GM20000 (cell line): ENCODE measurements at regions not wholly inside any gene's neighbourhood (a gene's known extent, or its start where the extent isn't known, plus 50 kb on each side); places are given as distances from the start of the nearest gene placed in this dataset.

Source experiments
- DNase-seq: peaks from one replicate; pipeline ENCODE4 v3.0.0; 2012; ENCODE audit warnings: low spot score
- TF ChIP-seq, protein P1 (sequence below): IDR thresholded peaks from 2 replicates; pipeline ENCODE4 v1.5.1; 2012; ENCODE audit warnings: mild to moderate bottlenecking, control low read depth; ENCODE audit errors: extremely low read depth, missing control alignments

DNA sequence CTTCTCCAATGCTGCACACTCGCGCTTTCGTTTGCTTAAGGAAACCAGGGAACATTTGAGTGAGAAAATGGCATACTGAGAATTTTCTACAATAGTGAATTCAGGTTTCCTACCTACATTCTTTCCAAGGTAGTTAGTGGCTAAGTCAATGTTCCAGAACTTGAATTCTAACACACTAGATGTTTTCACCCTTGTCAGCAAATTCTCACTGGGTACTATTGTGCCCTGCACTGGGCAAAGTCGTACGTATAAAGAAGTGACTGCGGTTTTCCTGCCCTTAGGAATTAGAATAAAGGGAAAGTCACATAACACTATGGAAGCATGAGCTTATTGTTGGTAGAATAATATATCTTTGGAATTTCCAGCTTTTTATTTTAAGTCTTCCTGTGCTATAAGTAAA is 119.2 kb upstream of the TNFSF11 start:
- TF ChIP-seq, protein P1, sequence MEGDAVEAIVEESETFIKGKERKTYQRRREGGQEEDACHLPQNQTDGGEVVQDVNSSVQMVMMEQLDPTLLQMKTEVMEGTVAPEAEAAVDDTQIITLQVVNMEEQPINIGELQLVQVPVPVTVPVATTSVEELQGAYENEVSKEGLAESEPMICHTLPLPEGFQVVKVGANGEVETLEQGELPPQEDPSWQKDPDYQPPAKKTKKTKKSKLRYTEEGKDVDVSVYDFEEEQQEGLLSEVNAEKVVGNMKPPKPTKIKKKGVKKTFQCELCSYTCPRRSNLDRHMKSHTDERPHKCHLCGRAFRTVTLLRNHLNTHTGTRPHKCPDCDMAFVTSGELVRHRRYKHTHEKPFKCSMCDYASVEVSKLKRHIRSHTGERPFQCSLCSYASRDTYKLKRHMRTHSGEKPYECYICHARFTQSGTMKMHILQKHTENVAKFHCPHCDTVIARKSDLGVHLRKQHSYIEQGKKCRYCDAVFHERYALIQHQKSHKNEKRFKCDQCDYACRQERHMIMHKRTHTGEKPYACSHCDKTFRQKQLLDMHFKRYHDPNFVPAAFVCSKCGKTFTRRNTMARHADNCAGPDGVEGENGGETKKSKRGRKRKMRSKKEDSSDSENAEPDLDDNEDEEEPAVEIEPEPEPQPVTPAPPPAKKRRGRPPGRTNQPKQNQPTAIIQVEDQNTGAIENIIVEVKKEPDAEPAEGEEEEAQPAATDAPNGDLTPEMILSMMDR: no peak
- no peak for DNase-seq

GRCh38 chr13:42458193-42458592 is 115.8 kb upstream of the TNFSF11 start:
- TF ChIP-seq, protein P1: no peak
- DNase-seq: no peak

DNA sequence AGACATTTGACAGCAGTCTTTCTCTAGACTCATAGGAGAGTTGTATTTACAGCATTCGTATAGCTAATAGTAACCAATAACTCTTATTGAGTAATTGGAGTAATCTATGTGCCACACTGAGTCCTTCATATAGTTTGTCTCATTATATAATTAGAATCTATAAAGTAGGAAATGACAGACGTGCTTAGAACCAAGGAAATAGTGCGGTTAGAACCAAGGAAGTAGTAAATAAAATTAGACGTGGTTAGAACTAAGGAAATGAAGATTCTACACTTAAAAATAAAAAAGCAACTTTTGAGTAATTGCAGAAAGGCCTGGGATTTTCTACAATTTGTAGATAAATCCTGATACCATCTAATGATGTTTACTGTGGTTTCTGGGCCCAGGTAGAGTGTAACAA is 107.8 kb upstream of the TNFSF11 start:
- TF ChIP-seq, protein P1: no peak
- DNase-seq: no peak

GRCh38 chr13:42466609-42467008 is 107.3 kb upstream of the TNFSF11 start:
- TF ChIP-seq, protein P1: no peak
- DNase-seq: no peak

- TF ChIP-seq, protein P1: no peak
Observed at GRCh38 chr13:42474954-42475353, 99.0 kb upstream of the TNFSF11 start.

DNA sequence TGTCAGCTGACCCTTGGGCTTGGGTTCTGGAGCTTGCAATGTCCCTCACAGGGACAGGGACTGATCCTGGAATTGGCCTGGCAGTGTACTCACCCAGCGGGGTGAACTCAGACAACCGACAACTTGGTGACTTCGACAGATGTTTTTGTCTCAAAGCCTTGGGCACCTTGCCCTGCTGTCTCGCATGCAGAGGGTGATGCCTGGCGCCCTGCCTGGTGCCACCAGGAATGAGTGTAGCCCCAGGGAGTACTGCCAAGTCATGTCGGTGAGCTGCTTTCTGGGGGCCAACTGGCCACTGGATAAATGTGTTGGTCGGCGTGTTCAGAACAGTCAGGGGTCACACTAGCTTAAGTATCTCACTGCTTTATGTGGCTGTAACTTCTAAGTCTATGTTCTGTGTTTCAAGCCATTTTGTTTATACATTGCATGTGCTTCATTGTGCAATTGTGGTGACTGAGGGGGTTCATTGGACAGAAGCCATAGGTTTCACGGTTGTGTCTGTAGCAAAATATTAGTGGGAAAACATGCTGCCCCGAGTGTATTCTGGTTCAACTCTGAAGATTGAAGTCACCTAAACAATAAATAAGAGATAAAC is 96.3 kb upstream of the TNFSF11 start:
- DNase-seq: no peak
- TF ChIP-seq, protein P1: no peak

More at GRCh38 chr13:42474954-42475353, 99.0 kb upstream of the TNFSF11 start:
- no peak for DNase-seq

- TF ChIP-seq, protein P1: peak; percentile 21
- DNase-seq: peak; percentile 50
Observed at GRCh38 chr13:42478531-42479156, 95.3 kb upstream of the TNFSF11 start.
